NCI-H526 (cell line): ENCODE measurements at regions not wholly inside any gene's neighbourhood (a gene's known extent, or its start where the extent isn't known, plus 50 kb on each side); places are given as distances from the start of the nearest gene placed in this dataset.
"Not testable (repeated sequence)": the region's sequence is repeated elsewhere in the genome, so short reads cannot be mapped to it uniquely, and the experiment has no call there.

Experiments
- DNase-seq, 2 experiments: peaks; one replicate each; lab custom pipeline; 2025; lab: John Stamatoyannopoulos, UW

GRCh38 chr3:70635301-70635700 is 322.9 kb upstream of the MDFIC2 start:
- DNase-seq: peak; percentile 35 to 68

GRCh38 chr3:70631716-70632307 is 319.4 kb upstream of the MDFIC2 start:
- no peak for DNase-seq

GRCh38 chr3:70621451-70621850 is 309.0 kb upstream of the MDFIC2 start:
- DNase-seq: no peak

DNA sequence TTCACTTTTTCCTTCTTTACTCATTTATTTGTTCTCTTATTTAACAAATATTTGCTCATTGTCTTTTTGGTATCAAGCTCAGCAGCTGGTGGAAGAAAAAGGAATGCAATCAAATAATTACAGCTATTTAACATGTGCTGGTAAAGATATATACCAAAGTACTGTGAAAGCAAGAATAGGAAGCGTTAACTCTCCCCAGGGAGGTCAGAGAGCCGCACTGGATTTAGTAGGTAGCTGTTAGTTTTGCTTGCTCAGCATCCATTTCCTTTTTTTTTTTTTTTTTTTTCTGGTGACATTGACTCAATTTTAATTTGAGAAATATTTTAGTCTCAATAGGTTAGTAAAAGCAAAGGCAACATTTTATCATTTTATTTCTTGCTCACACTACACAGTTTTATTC is 308.5 kb upstream of the MDFIC2 start:
- DNase-seq: no peak

- DNase-seq: peak; percentile 18 to 43
Observed at GRCh38 chr3:70620367-70620766, 307.9 kb upstream of the MDFIC2 start.

DNA sequence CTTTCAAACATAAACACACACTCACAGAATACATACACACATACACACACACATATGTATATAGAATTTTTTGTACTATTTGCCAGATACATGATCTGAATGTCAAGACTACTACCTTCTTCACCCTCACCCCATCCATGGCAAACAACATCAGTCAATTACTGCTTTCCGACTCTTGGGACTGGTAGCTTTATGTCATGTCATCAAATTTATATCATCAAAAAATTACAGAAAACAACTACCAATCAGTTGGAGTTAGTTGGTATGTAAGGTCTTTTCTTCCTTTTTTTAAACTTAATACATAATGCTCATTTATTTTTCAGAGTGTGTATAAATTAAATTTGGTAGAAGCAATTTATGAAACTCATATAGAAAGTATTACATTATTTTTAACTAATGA is 305.7 kb upstream of the MDFIC2 start:
- DNase-seq: no peak

DNA sequence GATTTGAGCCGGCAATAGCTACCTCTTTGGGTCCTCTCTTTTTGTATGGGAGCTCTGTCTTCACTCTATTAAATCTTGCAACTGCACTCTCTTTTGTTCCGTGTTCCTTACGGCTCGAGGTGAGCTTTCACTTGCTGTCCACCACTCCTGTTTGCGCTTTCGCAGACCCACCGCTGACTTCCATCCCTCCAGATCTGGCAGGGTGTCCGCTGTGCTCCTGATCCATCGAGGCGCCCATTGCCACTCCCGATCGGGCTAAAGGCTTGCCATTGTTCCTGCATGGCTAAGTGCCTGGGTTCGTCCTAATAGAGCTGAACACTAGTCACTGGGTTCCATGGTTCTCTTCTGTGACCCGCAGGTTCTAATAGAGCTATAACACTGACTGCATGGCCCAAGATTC is 304.9 kb upstream of the MDFIC2 start:
- not testable (repeated sequence) for DNase-seq

- no peak for DNase-seq
Observed at GRCh38 chr3:70615286-70615685, 302.8 kb upstream of the MDFIC2 start.

DNA sequence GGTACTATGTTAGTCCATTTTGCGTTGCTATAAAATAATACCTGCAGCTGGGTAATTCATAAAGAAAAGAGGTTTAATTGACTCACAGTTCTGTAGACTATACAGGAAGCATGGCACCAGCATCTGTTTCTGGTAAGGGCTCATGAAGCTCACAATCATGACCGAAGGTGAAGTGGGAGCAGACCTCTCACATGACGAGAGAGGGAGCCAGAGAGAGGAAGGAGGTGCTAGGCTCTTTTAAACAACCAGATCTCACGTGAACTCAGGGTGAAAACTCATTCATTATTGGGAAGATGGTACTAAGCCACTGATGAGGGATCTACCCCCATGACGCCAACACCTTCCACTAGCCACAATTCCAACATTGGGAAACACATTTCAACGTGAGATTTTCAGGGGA is 301.7 kb upstream of the MDFIC2 start:
- no peak for DNase-seq

DNA sequence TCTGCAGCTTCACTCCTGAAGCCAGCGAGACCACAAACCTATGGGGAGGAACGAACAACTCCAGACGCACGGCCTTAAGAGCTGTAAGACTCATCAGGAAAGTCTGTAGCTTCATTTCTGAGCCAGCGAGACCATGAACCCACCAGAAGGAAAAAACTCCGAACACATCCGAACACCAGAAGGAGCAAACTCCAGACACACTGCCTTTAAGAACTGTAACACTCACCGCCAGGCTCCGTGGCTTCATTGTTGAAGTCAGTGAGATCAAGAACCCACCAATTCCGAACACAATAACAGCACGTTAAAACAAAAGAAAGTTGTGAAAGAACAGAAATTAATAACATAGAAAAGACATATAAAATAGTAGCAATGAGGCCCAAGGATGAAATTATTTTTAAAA is 300.5 kb upstream of the MDFIC2 start:
- DNase-seq: no peak

- DNase-seq: not testable (repeated sequence)
Observed at GRCh38 chr3:70611667-70612277, 299.3 kb upstream of the MDFIC2 start.

DNA sequence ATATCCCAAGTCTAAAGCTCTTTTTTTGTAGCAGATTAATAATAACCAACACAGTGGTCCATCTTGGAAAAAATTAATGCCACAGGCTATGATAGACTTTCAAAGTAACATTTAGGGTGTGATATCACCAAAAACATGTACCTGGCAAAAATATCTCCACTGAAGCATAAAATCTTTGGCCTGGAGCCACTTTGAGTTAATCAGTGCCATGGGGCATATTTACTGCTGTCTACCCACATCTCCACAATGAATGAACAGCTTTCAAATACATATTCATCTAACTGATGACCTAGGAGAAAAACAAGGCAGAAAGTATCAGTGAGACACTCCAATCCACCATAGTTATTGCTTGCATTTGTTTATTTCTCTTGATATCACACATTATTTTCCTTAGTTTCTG is 296.0 kb upstream of the MDFIC2 start:
- DNase-seq: no peak

- DNase-seq: no peak
Observed at GRCh38 chr3:70607469-70607868, 295.0 kb upstream of the MDFIC2 start.

DNA sequence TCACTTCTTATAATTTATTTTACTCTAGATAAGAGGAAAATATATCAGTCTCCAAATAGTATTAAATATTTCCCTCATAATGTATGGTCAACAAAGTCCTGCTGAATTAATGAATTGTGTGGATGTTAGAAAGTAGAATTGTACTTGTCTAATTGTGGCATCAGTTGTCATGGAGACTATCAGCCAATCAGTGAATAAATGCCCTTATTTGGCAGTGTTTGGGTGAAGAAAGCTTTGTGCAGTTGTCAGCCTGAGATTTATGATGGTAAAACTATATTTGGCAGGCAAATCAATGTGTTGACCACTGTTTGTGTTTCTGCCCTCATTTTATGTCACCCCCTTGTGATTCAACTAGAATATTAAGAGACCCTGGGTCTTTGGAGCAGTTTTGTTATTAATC is 293.6 kb upstream of the MDFIC2 start:
- peak; percentile 17 to 38 for DNase-seq

- no peak for DNase-seq
Observed at GRCh38 chr3:70603103-70603502, 290.7 kb upstream of the MDFIC2 start.

DNA sequence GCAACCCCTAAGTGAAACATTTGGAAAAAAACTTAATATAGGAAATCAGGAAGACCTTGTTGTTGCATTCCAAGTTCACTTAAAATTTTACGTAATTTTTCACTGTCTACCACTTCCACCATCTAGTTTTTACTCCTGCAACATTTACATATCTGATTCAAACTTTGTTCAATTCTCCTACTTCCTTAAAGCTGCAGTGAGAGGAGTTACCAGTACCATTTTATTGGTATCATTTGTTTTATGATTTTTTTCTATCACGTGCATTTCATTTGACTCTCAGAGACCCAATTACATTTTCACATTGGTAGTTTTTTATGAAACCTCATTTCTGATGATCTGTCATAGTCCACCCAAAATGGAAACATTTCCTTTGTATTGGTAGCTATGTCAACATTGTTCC is 284.9 kb upstream of the MDFIC2 start:
- no peak for DNase-seq

DNA sequence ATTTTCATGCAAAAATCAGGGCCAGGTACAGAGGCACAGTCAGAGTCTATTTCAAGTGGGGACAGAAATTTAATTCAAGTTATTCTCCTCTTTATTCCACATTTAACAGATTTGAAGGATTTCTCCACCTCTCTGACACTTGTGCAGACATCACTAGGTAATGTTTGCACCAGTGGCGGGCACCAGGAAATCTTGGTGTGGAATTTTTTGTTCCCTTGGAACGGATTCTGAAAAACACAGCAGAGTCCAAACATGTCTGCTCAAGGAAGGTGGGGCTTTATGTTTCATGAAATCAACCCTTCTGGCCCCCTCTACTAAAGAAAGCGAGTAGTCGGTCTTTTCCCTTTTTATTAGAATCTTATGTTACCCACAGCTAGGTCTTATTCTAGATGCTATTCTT is 271.2 kb upstream of the MDFIC2 start:
- DNase-seq: no peak

DNA sequence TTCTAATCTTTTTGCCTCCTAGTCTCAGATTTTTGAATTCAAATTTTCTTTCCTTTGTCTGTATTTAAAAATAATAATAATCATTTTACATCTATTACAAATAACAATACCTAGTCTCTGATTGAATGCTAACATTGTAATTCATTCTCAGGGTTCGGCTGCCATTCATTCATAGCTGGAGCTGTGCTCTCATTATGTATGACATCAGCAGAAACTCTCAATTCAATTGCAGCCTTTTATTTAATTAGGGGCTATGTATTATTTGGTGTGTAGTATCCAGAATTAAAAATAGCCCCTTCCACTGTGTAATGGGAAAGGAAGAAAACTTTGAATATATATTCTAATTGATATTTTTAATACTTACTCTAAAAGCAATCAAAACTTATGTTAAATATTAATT is 270.4 kb upstream of the MDFIC2 start:
- DNase-seq: no peak

GRCh38 chr3:70580021-70580420 is 267.6 kb upstream of the MDFIC2 start:
- no peak for DNase-seq

DNA sequence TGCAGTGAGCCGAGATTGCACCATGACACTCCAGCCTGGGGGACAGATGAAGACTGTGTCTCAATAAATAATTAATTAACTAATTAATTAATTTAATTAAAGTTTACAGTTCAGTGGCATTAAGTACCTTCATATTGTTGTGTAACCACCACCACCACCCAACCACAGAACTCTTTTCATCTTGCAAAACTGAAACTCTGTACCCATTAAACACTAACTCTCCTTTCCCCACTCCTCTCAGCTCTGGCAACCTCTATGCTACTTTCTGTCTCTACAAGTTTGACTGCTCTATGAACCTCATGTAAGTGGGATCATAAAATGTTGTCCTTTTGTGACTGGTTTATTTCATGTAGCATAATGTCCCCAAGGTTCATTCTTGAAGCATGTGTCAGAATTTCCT is 259.3 kb upstream of the MDFIC2 start:
- DNase-seq: no peak

DNA sequence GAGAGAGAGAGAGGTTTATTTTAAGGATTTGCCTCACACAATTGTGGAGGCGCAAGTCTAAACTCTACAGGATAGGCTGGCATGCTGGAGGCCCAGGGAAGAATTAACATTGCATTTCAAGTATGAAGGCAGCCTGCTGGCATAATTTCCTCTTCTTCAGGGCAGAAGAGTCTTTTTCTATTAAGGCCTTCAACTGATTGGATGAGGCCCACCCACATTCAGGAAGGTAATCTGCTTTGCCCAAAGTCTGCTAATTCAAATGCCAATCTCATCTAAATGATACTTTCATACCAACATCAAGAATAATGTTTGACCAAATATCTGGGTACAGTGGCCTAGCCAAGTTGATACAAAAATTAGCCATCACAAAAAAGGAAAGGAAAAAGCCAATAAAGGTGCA is 258.1 kb upstream of the MDFIC2 start:
- no peak for DNase-seq

GRCh38 chr3:70568626-70569025 is 256.2 kb upstream of the MDFIC2 start:
- no peak for DNase-seq

DNA sequence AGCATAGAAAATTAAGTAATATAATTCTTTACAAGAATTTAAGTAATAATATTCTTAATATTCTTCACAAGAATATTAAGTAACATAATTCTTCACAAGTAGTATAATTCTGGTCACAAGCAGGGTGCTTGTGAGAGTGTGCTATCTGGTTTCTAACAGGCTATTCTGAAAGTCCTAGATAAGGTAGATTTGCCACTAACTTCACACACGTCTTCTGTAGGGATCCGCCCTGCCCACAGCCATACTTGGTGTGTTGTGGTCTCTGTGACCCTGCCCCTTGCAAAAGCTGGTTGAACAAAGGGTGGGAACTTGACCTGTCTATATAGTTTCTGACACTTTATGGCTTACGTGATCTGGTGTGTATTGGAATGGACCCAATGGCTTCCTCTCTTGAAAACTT is 253.4 kb upstream of the MDFIC2 start:
- DNase-seq: no peak

DNA sequence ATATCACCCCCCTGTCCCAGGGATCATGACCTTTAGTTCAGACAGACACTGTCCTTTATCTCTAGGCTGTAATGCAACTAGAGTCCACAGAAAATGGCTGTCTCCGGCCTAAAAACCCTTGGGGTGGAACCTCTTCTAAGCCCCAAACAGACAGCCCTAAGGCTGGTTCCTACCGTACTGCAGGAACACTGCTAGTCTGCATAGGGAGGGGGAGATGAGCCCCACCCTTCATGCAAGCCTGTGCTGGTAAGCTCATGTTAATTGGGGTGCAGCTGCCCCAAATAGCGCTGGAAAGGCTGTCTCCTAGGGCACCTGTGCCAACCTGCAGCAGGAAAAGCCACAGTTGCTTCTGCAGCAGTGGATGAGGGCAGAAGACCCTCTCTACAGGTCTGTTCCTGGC is 252.1 kb upstream of the MDFIC2 start:
- no peak for DNase-seq
